Activated naive CD8-positive, alpha-beta T cell treated with anti-CD3 and anti-CD28 coated beads for 36 hours (primary cell): ENCODE measurements at regions not wholly inside any gene's neighbourhood (a gene's known extent, or its start where the extent isn't known, plus 50 kb on each side); places are given as distances from the start of the nearest gene placed in this dataset.

Source experiments
- DNase-seq: peaks from one replicate; pipeline ENCODE4 v3.0.0; 2021
- H3K27ac Mint-ChIP-seq: one replicate; pipeline ENCODE4 v1.8.0; 2022; ENCODE audit warnings: mild to moderate bottlenecking, moderate library complexity, mixed read lengths
- H3K27me3 Mint-ChIP-seq: one replicate; pipeline ENCODE4 v1.8.0; 2022; ENCODE audit warnings: mild to moderate bottlenecking, mixed read lengths
- H3K36me3 Mint-ChIP-seq: one replicate; pipeline ENCODE4 v1.8.0; 2021; ENCODE audit warnings: mild to moderate bottlenecking, mixed read lengths
- H3K4me1 Mint-ChIP-seq: one replicate; pipeline ENCODE4 v1.8.0; 2021; ENCODE audit warnings: mixed read lengths
- H3K4me3 Mint-ChIP-seq: one replicate; pipeline ENCODE4 v1.8.0; 2022; ENCODE audit warnings: mild to moderate bottlenecking, moderate library complexity, mixed read lengths
- H3K9me3 Mint-ChIP-seq: one replicate; pipeline ENCODE4 v1.8.0; 2022; ENCODE audit warnings: mixed read lengths

- DNase-seq: no peak
- H3K4me1 Mint-ChIP-seq: peaks cover 4% of the 10 kb centered on the region
- H3K27me3 Mint-ChIP-seq: peaks cover 22% of the 10 kb centered on the region
- no peak overlapping the region for H3K27ac Mint-ChIP-seq
- H3K4me3 Mint-ChIP-seq: no peak overlapping the region
- H3K9me3 Mint-ChIP-seq: no peaks in the 10 kb centered on the region
- H3K36me3 Mint-ChIP-seq: no peaks in the 10 kb centered on the region
Observed at GRCh38 chr2:118321432-118322105, 233.3 kb downstream of the INSIG2 start.

- H3K4me1 Mint-ChIP-seq: peaks cover 4% of the 10 kb centered on the region
- no peak overlapping the region for H3K4me3 Mint-ChIP-seq
- no peak overlapping the region for H3K27ac Mint-ChIP-seq
- no peaks in the 10 kb centered on the region for H3K9me3 Mint-ChIP-seq
- H3K27me3 Mint-ChIP-seq: peaks cover 22% of the 10 kb centered on the region
- H3K36me3 Mint-ChIP-seq: no peaks in the 10 kb centered on the region
- no peak for DNase-seq
Observed at GRCh38 chr2:118320658-118321057, 232.4 kb downstream of the INSIG2 start.

GRCh38 chr2:118320196-118320595, 231.9 kb downstream of the INSIG2 start:
- H3K9me3 Mint-ChIP-seq: no peaks in the 10 kb centered on the region
- H3K36me3 Mint-ChIP-seq: no peaks in the 10 kb centered on the region
- H3K27me3 Mint-ChIP-seq: peaks cover 24% of the 10 kb centered on the region
- no peak overlapping the region for H3K27ac Mint-ChIP-seq
- no peak for DNase-seq
- no peak overlapping the region for H3K4me3 Mint-ChIP-seq
- H3K4me1 Mint-ChIP-seq: peaks cover 4% of the 10 kb centered on the region

- no peak for DNase-seq
- Mint-ChIP-seq H3K4me3 (no peak overlapping the region), H3K4me1 (peaks cover 4% of the 10 kb centered on the region), H3K27ac (no peak overlapping the region), H3K36me3 (no peaks in the 10 kb centered on the region), H3K9me3 (no peaks in the 10 kb centered on the region), H3K27me3 (peaks cover 27% of the 10 kb centered on the region)
Observed at GRCh38 chr2:118319271-118319684, 231.0 kb downstream of the INSIG2 start.

GRCh38 chr2:118315606-118316005, 227.3 kb downstream of the INSIG2 start:
- Mint-ChIP-seq H3K4me3 (no peak overlapping the region), H3K36me3 (peaks cover 2% of the 10 kb centered on the region), H3K9me3 (no peaks in the 10 kb centered on the region), H3K4me1 (peaks cover 7% of the 10 kb centered on the region), H3K27ac (no peak overlapping the region), H3K27me3 (peaks cover 32% of the 10 kb centered on the region)
- DNase-seq: no peak

GRCh38 chr2:118312969-118313756, 224.9 kb downstream of the INSIG2 start:
- Mint-ChIP-seq H3K36me3 (peaks cover 2% of the 10 kb centered on the region), H3K27ac (no peak overlapping the region), H3K4me3 (no peak overlapping the region), H3K27me3 (peaks cover 23% of the 10 kb centered on the region), H3K4me1 (peaks cover 4% of the 10 kb centered on the region), H3K9me3 (no peaks in the 10 kb centered on the region)
- DNase-seq: no peak

GRCh38 chr2:118310681-118311429, 222.6 kb downstream of the INSIG2 start:
- H3K27me3 Mint-ChIP-seq: peaks cover 18% of the 10 kb centered on the region
- H3K9me3 Mint-ChIP-seq: no peaks in the 10 kb centered on the region
- peak overlapping the region; percentile 93 for H3K27ac Mint-ChIP-seq
- H3K4me3 Mint-ChIP-seq: peak overlapping the region; percentile 84
- peaks cover 4% of the 10 kb centered on the region for H3K4me1 Mint-ChIP-seq
- DNase-seq: no peak
- peaks cover 2% of the 10 kb centered on the region for H3K36me3 Mint-ChIP-seq

GRCh38 chr2:118309946-118310680, 221.8 kb downstream of the INSIG2 start:
- Mint-ChIP-seq H3K9me3 (no peaks in the 10 kb centered on the region), H3K36me3 (peaks cover 2% of the 10 kb centered on the region), H3K27ac (peak overlapping the region; percentile 93), H3K4me1 (peaks cover 4% of the 10 kb centered on the region), H3K4me3 (peak overlapping the region; percentile 84), H3K27me3 (peaks cover 15% of the 10 kb centered on the region)
- DNase-seq: peak; percentile 71

- H3K36me3 Mint-ChIP-seq: peaks cover 2% of the 10 kb centered on the region
- no peak for DNase-seq
- no peaks in the 10 kb centered on the region for H3K9me3 Mint-ChIP-seq
- H3K4me3 Mint-ChIP-seq: peak overlapping the region; percentile 84
- peaks cover 13% of the 10 kb centered on the region for H3K27me3 Mint-ChIP-seq
- peaks cover 4% of the 10 kb centered on the region for H3K4me1 Mint-ChIP-seq
- peak overlapping the region; percentile 93 for H3K27ac Mint-ChIP-seq
Observed at GRCh38 chr2:118309257-118309945, 221.1 kb downstream of the INSIG2 start.

- Mint-ChIP-seq H3K4me1 (peaks cover 4% of the 10 kb centered on the region), H3K4me3 (no peak overlapping the region), H3K9me3 (no peaks in the 10 kb centered on the region), H3K27me3 (peaks cover 7% of the 10 kb centered on the region), H3K27ac (no peak overlapping the region), H3K36me3 (peaks cover 2% of the 10 kb centered on the region)
- no peak for DNase-seq
Observed at GRCh38 chr2:118307864-118308263, 219.6 kb downstream of the INSIG2 start.

- no peak for DNase-seq
- Mint-ChIP-seq H3K36me3 (no peaks in the 10 kb centered on the region), H3K27ac (no peak overlapping the region), H3K9me3 (no peaks in the 10 kb centered on the region), H3K4me3 (no peak overlapping the region), H3K27me3 (peaks cover 24% of the 10 kb centered on the region), H3K4me1 (no peaks in the 10 kb centered on the region)
Observed at GRCh38 chr2:118301248-118301647, 213.0 kb downstream of the INSIG2 start.

GRCh38 chr2:118300832-118301231, 212.6 kb downstream of the INSIG2 start:
- no peaks in the 10 kb centered on the region for H3K36me3 Mint-ChIP-seq
- no peak for DNase-seq
- no peak overlapping the region for H3K27ac Mint-ChIP-seq
- peaks cover 28% of the 10 kb centered on the region for H3K27me3 Mint-ChIP-seq
- no peak overlapping the region for H3K4me3 Mint-ChIP-seq
- no peaks in the 10 kb centered on the region for H3K4me1 Mint-ChIP-seq
- H3K9me3 Mint-ChIP-seq: no peaks in the 10 kb centered on the region

GRCh38 chr2:118296663-118297062, 208.4 kb downstream of the INSIG2 start:
- Mint-ChIP-seq H3K36me3 (no peaks in the 10 kb centered on the region), H3K4me1 (no peaks in the 10 kb centered on the region), H3K9me3 (no peaks in the 10 kb centered on the region), H3K27me3 (peaks cover 40% of the 10 kb centered on the region), H3K27ac (no peak overlapping the region), H3K4me3 (no peak overlapping the region)
- DNase-seq: no peak
